ENCODE measurements at regions not wholly inside any gene's neighbourhood (a gene's known extent, or its start where the extent isn't known, plus 50 kb on each side); places are given as distances from the start of the nearest gene placed in this dataset.

DNA sequence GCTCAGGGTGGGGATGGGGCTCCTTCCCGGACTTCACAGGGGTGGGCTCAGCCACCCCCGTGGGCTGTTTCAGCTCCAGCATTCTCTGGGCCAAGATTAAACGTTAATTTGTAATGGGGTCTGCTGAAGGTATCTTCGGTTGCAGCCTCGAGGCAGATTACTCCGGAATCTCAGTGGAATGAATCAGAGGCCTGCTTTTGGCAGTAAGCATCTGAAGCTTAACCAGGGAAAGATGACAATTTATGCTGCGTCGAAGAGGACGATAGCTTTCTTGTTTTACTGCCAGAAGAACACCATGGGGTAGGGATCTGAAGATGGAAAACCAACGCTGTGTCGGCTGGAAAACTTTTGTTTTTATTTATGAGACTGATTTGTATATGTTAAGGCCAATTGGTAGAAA is 129.2 kb upstream of the MSX1 start:
- intact Hi-C loops (cut with DNase I) = no loop called here
- Histone ChIP-seq H3K4me3 (no peak overlapping the region), H3K27me3 (no peaks in the 10 kb centered on the region), H3K36me3 (no peaks in the 10 kb centered on the region), H3K4me1 (no peaks in the 10 kb centered on the region), H3K9me3 (peaks cover 12% of the 10 kb centered on the region), H3K27ac (no peak overlapping the region)
- ATAC-seq = no peak
- DNase-seq = no peak
- TF ChIP-seq, protein P1, sequence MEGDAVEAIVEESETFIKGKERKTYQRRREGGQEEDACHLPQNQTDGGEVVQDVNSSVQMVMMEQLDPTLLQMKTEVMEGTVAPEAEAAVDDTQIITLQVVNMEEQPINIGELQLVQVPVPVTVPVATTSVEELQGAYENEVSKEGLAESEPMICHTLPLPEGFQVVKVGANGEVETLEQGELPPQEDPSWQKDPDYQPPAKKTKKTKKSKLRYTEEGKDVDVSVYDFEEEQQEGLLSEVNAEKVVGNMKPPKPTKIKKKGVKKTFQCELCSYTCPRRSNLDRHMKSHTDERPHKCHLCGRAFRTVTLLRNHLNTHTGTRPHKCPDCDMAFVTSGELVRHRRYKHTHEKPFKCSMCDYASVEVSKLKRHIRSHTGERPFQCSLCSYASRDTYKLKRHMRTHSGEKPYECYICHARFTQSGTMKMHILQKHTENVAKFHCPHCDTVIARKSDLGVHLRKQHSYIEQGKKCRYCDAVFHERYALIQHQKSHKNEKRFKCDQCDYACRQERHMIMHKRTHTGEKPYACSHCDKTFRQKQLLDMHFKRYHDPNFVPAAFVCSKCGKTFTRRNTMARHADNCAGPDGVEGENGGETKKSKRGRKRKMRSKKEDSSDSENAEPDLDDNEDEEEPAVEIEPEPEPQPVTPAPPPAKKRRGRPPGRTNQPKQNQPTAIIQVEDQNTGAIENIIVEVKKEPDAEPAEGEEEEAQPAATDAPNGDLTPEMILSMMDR (IDR thresholded peaks at IDR 0.05) = no peak

DNA sequence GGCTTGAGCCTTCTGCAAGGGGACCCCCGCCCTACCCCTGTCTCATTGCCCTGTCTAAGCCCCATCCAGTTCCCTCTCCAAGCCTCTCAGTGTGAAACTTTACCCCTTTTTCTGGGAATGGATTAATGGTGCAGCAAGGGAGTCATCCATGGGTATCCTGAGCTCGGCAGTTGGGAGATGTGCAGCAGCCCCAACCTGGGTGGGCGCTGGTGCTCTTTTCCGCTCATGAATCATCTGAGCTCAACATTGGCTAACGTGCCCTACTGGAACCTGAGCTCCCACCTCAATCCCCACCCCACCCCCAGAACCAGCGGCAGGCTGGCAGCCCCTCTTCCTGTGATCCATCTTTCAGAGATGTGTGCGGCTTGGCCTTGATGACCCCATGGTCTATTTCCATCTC is 130.3 kb upstream of the MSX1 start:
- Histone ChIP-seq H3K27ac (no peak overlapping the region), H3K9me3 (peaks cover 12% of the 10 kb centered on the region), H3K27me3 (no peaks in the 10 kb centered on the region), H3K4me1 (no peaks in the 10 kb centered on the region), H3K36me3 (no peaks in the 10 kb centered on the region), H3K4me3 (no peak overlapping the region)
- DNase-seq (no peak), ATAC-seq (no peak)
- TF ChIP-seq, protein P1 (IDR thresholded peaks at IDR 0.05) = no peak
- intact Hi-C loops (cut with DNase I) = no loop called here

DNA sequence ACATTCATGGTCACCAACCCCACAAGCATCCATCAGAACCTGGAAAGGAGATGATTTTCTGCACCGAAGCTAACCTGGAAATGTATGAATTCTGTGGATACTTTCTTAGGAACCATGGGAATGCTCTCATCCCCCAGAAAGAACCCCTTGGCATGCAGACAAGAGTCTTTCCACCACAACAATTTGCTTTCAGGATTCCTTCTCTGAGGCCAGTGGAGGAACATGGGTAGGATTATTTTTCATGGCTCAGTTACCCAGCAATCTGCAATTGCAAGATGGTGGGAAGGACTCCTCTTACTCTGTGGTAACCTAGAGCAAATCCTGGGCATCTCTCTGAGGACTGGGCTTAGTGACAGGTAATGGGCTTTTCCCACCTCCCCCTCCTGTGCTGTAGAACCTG is 131.9 kb upstream of the MSX1 start:
- intact Hi-C loops (cut with DNase I) = no loop called here

DNA sequence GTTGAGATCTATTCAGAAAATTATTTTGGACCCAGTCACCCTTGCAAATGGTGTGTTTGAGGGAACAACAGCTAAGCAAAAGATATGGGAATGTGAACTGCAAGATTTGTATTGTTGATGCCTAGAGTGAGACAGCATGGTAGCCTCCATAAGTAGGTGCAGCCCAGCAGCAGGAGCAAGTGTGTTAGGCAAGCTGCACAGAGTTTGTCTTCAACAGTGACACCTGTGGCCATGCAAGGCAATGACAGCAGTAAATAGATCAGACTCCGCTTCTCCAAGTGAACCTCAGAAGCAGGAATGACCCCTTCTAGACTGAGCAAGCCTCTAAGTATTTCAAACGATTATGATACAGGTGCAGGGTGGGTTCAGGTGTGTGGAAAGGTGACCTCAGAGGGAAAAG is 133.4 kb upstream of the MSX1 start:
- Histone ChIP-seq H3K9me3 (peaks cover 12% of the 10 kb centered on the region), H3K27me3 (no peaks in the 10 kb centered on the region), H3K4me1 (no peaks in the 10 kb centered on the region), H3K27ac (no peak overlapping the region), H3K36me3 (no peaks in the 10 kb centered on the region), H3K4me3 (no peak overlapping the region)
- intact Hi-C loops (cut with DNase I) = no loop called here
- ATAC-seq = no peak
- no peak for DNase-seq
- TF ChIP-seq, protein P1 (IDR thresholded peaks at IDR 0.05) = no peak

More for the DNA sequence above, 131.9 kb upstream of the MSX1 start:
- peaks cover 12% of the 10 kb centered on the region for H3K9me3 ChIP-seq
- TF ChIP-seq, protein P1 (IDR thresholded peaks at IDR 0.05) = no peak
- no peaks in the 10 kb centered on the region for H3K27me3 ChIP-seq
- H3K36me3 ChIP-seq = no peaks in the 10 kb centered on the region
- no peak for ATAC-seq
- no peak overlapping the region for H3K4me3 ChIP-seq
- H3K4me1 ChIP-seq = no peaks in the 10 kb centered on the region
- DNase-seq = no peak
- no peak overlapping the region for H3K27ac ChIP-seq

DNA sequence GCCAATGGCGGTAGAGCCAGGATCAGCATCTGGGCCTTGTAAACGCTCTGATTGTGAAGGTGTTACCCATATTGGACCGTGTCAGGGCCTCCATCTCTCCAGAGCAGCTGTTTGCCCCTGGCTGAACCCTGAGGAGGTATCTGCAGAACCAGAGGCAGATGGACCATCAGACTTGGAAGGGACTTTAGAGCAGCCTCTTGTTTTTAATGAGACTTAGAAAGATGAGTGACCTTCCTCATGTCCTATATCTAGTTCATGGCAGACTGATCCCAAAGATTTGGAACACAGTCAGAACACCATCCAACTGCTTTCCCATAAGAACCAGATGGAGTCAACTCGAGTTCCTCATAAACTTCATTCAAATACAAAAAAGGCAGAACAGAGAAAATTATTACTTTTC is 135.1 kb upstream of the MSX1 start:
- intact Hi-C loops (cut with DNase I) = no loop called here
- peaks cover 12% of the 10 kb centered on the region for H3K9me3 ChIP-seq
- no peaks in the 10 kb centered on the region for H3K27me3 ChIP-seq
- H3K27ac ChIP-seq = no peak overlapping the region
- H3K36me3 ChIP-seq = no peaks in the 10 kb centered on the region
- TF ChIP-seq, protein P1 (IDR thresholded peaks at IDR 0.05) = no peak
- no peak overlapping the region for H3K4me3 ChIP-seq
- H3K4me1 ChIP-seq = no peaks in the 10 kb centered on the region
- DNase-seq = no peak
- ATAC-seq = no peak

DNA sequence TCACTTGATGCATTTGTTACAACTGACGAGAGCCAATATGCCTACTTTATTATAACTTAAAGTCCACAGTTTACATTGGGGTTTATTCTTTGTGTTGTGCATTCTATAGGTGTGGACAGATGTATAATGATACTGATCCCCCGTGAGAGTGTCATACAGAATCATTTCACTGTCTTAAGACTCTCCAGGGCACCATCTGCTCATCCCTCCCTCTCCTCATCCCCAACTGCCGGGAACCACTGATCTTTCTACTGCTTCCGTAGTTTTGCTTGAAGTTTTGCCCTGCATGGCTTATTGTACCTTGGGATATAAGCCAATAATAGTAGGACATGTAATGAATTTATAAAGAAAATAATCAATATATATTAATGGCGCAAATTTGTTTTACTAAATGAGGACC is 137.8 kb upstream of the MSX1 start:
- Histone ChIP-seq H3K27ac (no peak overlapping the region), H3K36me3 (no peaks in the 10 kb centered on the region), H3K4me1 (no peaks in the 10 kb centered on the region), H3K27me3 (no peaks in the 10 kb centered on the region), H3K4me3 (no peak overlapping the region), H3K9me3 (peaks cover 11% of the 10 kb centered on the region)
- intact Hi-C loops (cut with DNase I) = no loop called here
- TF ChIP-seq, protein P1 (IDR thresholded peaks at IDR 0.05) = no peak
- DNase-seq (no peak), ATAC-seq (no peak)

Measured in upper lobe of right lung (tissue), 1 donor.